Muscle layer of duodenum (tissue), 2 donors: ENCODE measurements at regions not wholly inside any gene's neighbourhood (a gene's known extent, or its start where the extent isn't known, plus 50 kb on each side); places are given as distances from the start of the nearest gene placed in this dataset.
A peak's percentile ranks its signal among the peaks of the same experiment; 100 is the strongest.

Source experiments
- H3K27ac ChIP-seq: one replicate; pipeline ENCODE4 v1.7.0; 2013; ENCODE audit warnings: mild to moderate bottlenecking, low read length
- H3K27me3 ChIP-seq: one replicate; pipeline ENCODE4 v1.7.0; 2013; ENCODE audit warnings: low read depth, mild to moderate bottlenecking, control low read depth, low read length
- H3K36me3 ChIP-seq, 2 donors: one replicate each; pipeline ENCODE4 v1.7.0; 2013; ENCODE audit warnings: low read length in 2 of 2, control low read depth in 1 of 2, mild to moderate bottlenecking in 1 of 2; ENCODE audit not compliant: insufficient read depth in 2 of 2, control insufficient read depth in 1 of 2
- H3K4me1 ChIP-seq, 2 donors: one replicate each; pipeline ENCODE4 v1.7.0; 2013; ENCODE audit warnings: low read length in 2 of 2, mild to moderate bottlenecking in 2 of 2, control low read depth in 1 of 2, moderate library complexity in 1 of 2; ENCODE audit not compliant: insufficient read depth in 2 of 2, control insufficient read depth in 1 of 2
- H3K4me3 ChIP-seq, 2 donors: one replicate each; pipeline ENCODE4 v1.7.0; 2013; ENCODE audit warnings: low read length in 2 of 2, low read depth in 1 of 2, mild to moderate bottlenecking in 1 of 2
- H3K9me3 ChIP-seq, 2 donors: one replicate each; pipeline ENCODE4 v1.7.0; 2013; ENCODE audit warnings: low read length in 2 of 2, control low read depth in 1 of 2, mild to moderate bottlenecking in 1 of 2; ENCODE audit not compliant: control insufficient read depth in 1 of 2
- donor health status: healthy.

GRCh38 chr12:124420041-124420995 lies 125.4 kb downstream of the RFLNA start:
- Histone ChIP-seq H3K4me3 (no peak overlapping the region), H3K27me3 (no peaks in the 10 kb centered on the region), H3K9me3 (no peaks in the 10 kb centered on the region), H3K4me1 (peaks cover 9 to 37% of the 10 kb centered on the region in 2 donors), H3K27ac (peak overlapping the region; percentile 68), H3K36me3 (peaks cover 21% of the 10 kb centered on the region in 2 donors)

GRCh38 chr12:124419292-124420040 lies 124.6 kb downstream of the RFLNA start:
- Histone ChIP-seq H3K36me3 (peaks cover 17 to 20% of the 10 kb centered on the region in 2 donors), H3K4me1 (peaks cover 9 to 36% of the 10 kb centered on the region in 2 donors)

GRCh38 chr12:124418791-124419190 lies 123.9 kb downstream of the RFLNA start:
- no peaks in the 10 kb centered on the region for H3K27me3 ChIP-seq
- H3K27ac ChIP-seq, result peak overlapping the region; percentile 45
- no peak overlapping the region for H3K4me3 ChIP-seq
- H3K36me3 ChIP-seq, result peaks cover 13 to 15% of the 10 kb centered on the region in 2 donors
- peaks cover 6 to 32% of the 10 kb centered on the region in 2 donors for H3K4me1 ChIP-seq
- no peaks in the 10 kb centered on the region for H3K9me3 ChIP-seq

More at GRCh38 chr12:124419292-124420040, 124.6 kb downstream of the RFLNA start:
- Histone ChIP-seq H3K9me3 (no peaks in the 10 kb centered on the region), H3K27ac (peak overlapping the region; percentile 45), H3K27me3 (no peaks in the 10 kb centered on the region), H3K4me3 (no peak overlapping the region)

- no peak overlapping the region for H3K4me3 ChIP-seq
- peaks cover 13 to 15% of the 10 kb centered on the region in 2 donors for H3K36me3 ChIP-seq
- no peaks in the 10 kb centered on the region for H3K9me3 ChIP-seq
- H3K4me1 ChIP-seq, result peaks cover 0 to 32% of the 10 kb centered on the region in 2 donors
- no peak overlapping the region for H3K27ac ChIP-seq
- no peaks in the 10 kb centered on the region for H3K27me3 ChIP-seq
Observed at GRCh38 chr12:124418156-124418555, 123.3 kb downstream of the RFLNA start.

- no peaks in the 10 kb centered on the region for H3K27me3 ChIP-seq
- peaks cover 13 to 15% of the 10 kb centered on the region in 2 donors for H3K36me3 ChIP-seq
- H3K4me1 ChIP-seq, result peaks cover 0 to 43% of the 10 kb centered on the region in 2 donors
- no peaks in the 10 kb centered on the region for H3K9me3 ChIP-seq
- H3K4me3 ChIP-seq, result no peak overlapping the region
- no peak overlapping the region for H3K27ac ChIP-seq
Observed at GRCh38 chr12:124416516-124417395, 121.9 kb downstream of the RFLNA start.

- H3K36me3 ChIP-seq, result peaks cover 10 to 15% of the 10 kb centered on the region in 2 donors
- H3K27ac ChIP-seq, result no peak overlapping the region
- peaks cover 5 to 45% of the 10 kb centered on the region in 2 donors for H3K4me1 ChIP-seq
- no peak overlapping the region for H3K4me3 ChIP-seq
- no peaks in the 10 kb centered on the region for H3K27me3 ChIP-seq
- no peaks in the 10 kb centered on the region for H3K9me3 ChIP-seq
Observed at GRCh38 chr12:124415064-124415463, 120.2 kb downstream of the RFLNA start.

- Histone ChIP-seq H3K27me3 (no peaks in the 10 kb centered on the region), H3K36me3 (peaks cover 2 to 16% of the 10 kb centered on the region in 2 donors), H3K9me3 (no peaks in the 10 kb centered on the region), H3K27ac (no peak overlapping the region), H3K4me1 (peaks cover 5 to 42% of the 10 kb centered on the region in 2 donors), H3K4me3 (no peak overlapping the region)
Observed at GRCh38 chr12:124413915-124414314, 119.0 kb downstream of the RFLNA start.

- H3K4me1 ChIP-seq, result peaks cover 5 to 42% of the 10 kb centered on the region in 2 donors
- no peak overlapping the region for H3K27ac ChIP-seq
- peaks cover 5 to 16% of the 10 kb centered on the region in 2 donors for H3K36me3 ChIP-seq
- H3K27me3 ChIP-seq, result no peaks in the 10 kb centered on the region
- no peak overlapping the region for H3K4me3 ChIP-seq
- no peaks in the 10 kb centered on the region for H3K9me3 ChIP-seq
Observed at GRCh38 chr12:124413401-124413800, 118.5 kb downstream of the RFLNA start.

- peaks cover 5 to 16% of the 10 kb centered on the region in 2 donors for H3K36me3 ChIP-seq
- no peak overlapping the region for H3K27ac ChIP-seq
- H3K27me3 ChIP-seq, result no peaks in the 10 kb centered on the region
- no peak overlapping the region for H3K4me3 ChIP-seq
- no peaks in the 10 kb centered on the region for H3K9me3 ChIP-seq
- peaks cover 5 to 42% of the 10 kb centered on the region in 2 donors for H3K4me1 ChIP-seq
Observed at GRCh38 chr12:124412646-124413015, 117.7 kb downstream of the RFLNA start.

- Histone ChIP-seq H3K27me3 (no peaks in the 10 kb centered on the region), H3K27ac (no peak overlapping the region), H3K4me3 (no peak overlapping the region), H3K36me3 (peaks cover 11 to 16% of the 10 kb centered on the region in 2 donors), H3K4me1 (peaks cover 5 to 42% of the 10 kb centered on the region in 2 donors), H3K9me3 (no peaks in the 10 kb centered on the region)
Observed at GRCh38 chr12:124411953-124412645, 117.2 kb downstream of the RFLNA start.
